NCI-H82 treated with DMSO at 0.1 percent for 48 hours (cell line): ENCODE measurements at regions not wholly inside any gene's neighbourhood (a gene's known extent, or its start where the extent isn't known, plus 50 kb on each side); places are given as distances from the start of the nearest gene placed in this dataset.
"Not testable (repeated sequence)": the region's sequence is repeated elsewhere in the genome, so short reads cannot be mapped to it uniquely, and the experiment has no call there.

Experiments
- DNase-seq: peaks from one replicate; lab custom pipeline; 2025; ENCODE audit not compliant: unreplicated experiment; lab: John Stamatoyannopoulos, UW

DNA sequence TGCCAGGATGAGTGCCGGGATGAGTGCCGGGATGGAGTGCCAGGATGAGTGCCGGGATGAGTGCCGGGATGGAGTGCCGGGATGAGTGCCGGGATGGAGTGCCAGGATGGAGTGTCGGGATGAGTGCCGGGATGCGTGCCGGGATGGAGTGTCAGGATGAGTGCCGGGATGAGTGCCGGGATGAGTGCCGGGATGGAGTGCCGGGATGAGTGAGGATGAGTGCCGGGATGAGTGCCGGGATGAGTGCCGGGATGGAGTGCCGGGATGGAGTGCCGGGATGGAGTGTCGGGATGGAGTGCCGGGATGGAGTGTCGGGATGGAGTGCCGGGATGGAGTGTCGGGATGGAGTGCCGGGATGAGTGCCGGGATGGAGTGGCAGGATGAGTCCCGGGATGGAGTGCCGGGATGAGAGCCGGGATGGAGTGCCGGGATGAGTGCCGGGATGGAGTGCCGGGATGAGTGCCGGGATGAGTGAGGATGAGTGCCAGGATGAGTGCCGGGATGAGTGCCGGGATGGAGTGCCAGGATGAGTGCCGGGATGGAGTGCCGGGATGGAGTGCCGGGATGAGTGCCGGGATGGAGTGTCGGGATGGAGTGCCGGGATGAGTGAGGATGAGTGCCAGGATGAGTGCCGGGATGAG is 52.1 kb upstream of the HELT start:
- not testable (repeated sequence) for DNase-seq

DNA sequence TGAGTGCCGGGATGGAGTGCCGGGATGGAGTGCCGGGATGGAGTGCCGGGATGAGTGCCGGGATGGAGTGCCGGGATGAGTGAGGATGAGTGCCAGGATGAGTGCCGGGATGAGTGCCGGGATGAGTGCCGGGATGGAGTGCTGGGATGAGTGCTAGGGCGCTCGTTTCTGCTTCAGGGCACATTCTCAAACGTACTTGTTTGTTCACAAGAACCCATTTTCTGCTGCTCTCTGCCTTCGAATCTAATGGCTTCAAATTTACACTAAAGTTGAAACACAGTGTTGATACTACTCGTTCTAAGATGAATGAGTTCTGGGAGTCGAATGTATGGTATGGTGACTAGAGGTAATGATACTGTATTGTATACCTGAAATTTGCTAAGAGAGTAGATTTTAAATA is 50.6 kb upstream of the HELT start:
- not testable (repeated sequence) for DNase-seq

DNA sequence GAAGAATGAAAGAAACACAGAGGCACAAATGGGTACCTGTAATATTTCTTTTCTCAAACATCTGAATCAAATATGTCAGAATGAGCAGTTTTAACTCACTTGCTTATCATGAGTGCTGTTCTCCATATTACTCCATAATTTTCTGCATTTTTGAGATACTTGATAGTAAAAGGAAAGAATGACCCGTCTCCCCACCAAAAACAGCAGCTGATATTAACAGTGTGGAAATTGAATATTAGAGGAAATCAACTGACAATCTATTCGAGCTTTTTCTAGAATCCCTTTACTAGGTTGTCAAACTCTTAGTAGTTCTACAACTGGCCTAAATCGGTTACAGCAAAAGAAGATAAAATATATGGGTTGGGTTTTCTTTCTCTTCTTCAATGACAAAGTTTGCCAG is 49.9 kb upstream of the HELT start:
- no peak for DNase-seq
